Psoas muscle (tissue), 7 donors: ENCODE measurements at regions not wholly inside any gene's neighbourhood (a gene's known extent, or its start where the extent isn't known, plus 50 kb on each side); places are given as distances from the start of the nearest gene placed in this dataset.

Experiments
- ATAC-seq, 4 donors: fragments of 200-7000 bp; cut with Tn5 transposase; one replicate each; pipeline ENCODE4 v1.9.1; 2020; ENCODE audit warnings: moderate library complexity in 3 of 4, mild to moderate bottlenecking in 2 of 4
- DNase-seq, 2 donors: peaks; one replicate each; pipeline ENCODE4 v3.0.0-alpha.2; 2020
- H3K27ac ChIP-seq: fragments of 200-600 bp; one replicate; pipeline ENCODE4 v1.8.0; 2022
- H3K27me3 ChIP-seq, 3 donors: fragments of 200-600 bp in 1 of 3; one replicate each; pipeline versions ENCODE4 v1.6.1 to v1.8.0; 2013 to 2022; ENCODE audit warnings: low read length in 2 of 3, mild to moderate bottlenecking in 2 of 3, moderate library complexity in 1 of 3; ENCODE audit not compliant: insufficient read depth in 3 of 3
- H3K36me3 ChIP-seq, 2 donors: fragments of 200-600 bp in 1 of 2; one replicate each; pipeline versions ENCODE4 v1.6.1 to v1.8.0; 2013 to 2022; ENCODE audit warnings: low read depth in 1 of 2, mild to moderate bottlenecking in 1 of 2, moderate library complexity in 1 of 2; ENCODE audit not compliant: insufficient read depth in 1 of 2
- H3K4me1 ChIP-seq: fragments of 200-600 bp; one replicate; pipeline ENCODE4 v1.8.0; 2022
- H3K4me3 ChIP-seq: fragments of 200-600 bp; one replicate; pipeline ENCODE4 v1.8.0; 2022; ENCODE audit warnings: mild to moderate bottlenecking
- H3K9me3 ChIP-seq: fragments of 200-600 bp; one replicate; pipeline ENCODE4 v1.8.0; 2022
- WGBS, 3 donors: extraction: QIAGEN DNeasy Blood & Tissue Kit; methylation state at CpG; one replicate each; pipeline versions ENCODE4 v1.1.6 to v1.1.7; 2013; 5-methylcytosine and 5-hydroxymethylcytosine counted together
- intact Hi-C, 2 donors: fragments of 100-400 bp; cut with DNase I; formaldehyde crosslinking; loops; one replicate each; pipeline versions ENCODE4 v1.11.0 to v1.14.2; 2022
- TF ChIP-seq, protein P1 (sequence below): fragments of 200-600 bp; IDR thresholded peaks from one replicate; pipeline ENCODE4 v1.8.0; 2022; ENCODE audit warnings: antibody characterized with exemption
- donor health status: healthy with polysubstance abuse.
- donor health status: DM: no; HTN: no; CAD: no; lungs with moderate emphysema.
- donor health status: Bipolar disorder and iron deficiency.
- donor health status: healthy.
- donor health status: DM: yes; HTN: yes; CAD: no.
- donor health status: DM: no; HTN: no; CAD: no.
- donor health status: DM: yes; HTN: yes; CAD: no.

DNA sequence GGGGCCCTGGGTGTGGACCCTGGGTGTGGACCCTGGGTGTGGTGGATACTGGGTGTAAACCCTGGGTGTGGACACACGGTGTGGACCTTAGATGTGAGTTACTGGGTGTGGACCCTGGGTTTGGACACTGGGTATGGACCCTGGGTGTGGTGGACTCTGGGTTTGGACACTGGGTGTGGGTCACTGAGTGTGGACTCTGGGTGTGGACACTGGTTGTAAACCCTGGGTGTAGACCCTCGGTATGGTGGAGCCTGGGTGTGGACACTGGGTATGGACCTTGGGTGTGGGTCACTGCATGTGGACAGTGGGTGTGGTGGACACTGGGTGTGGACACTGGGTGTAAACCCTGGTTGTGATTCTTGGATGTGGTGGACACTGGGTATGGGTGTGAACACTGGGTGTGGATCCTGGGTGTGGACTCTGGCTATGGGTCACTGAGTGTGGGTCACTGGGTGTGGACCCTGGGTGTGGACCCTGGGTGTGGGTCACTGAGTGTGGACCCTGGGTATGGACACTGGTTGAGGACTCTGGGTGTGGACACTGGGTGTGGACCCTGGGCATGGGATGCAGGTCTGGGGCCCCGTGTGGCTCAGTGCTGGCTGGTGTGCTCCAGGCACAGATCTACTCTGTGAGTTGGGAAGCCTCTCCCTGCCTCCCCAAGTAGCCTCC lies 356.2 kb downstream of the GLRX3 start:
- no peak for DNase-seq
- H3K9me3 ChIP-seq = no peaks in the 10 kb centered on the region

DNA sequence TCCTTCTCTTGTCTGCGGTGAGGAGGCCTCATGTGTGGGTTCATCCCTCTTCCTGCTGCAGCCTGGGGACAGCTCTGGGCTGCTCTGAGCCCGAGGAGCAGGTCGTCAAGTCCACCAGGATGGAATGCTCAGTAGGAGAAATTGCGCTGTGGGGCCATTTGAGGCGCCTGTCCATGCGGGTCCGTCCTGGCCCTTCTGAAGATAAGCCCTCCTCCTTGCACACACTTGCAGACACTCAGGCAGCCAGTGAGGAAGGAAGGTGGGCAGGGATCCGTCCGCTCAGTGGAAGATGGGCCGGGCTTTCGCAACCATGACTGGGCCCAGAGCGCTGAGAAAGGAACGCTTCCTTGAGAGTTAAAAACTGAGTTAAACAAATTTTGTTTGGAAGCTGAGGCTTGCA lies 356.8 kb downstream of the GLRX3 start:
- H3K9me3 ChIP-seq = no peaks in the 10 kb centered on the region
- no peak overlapping the region for H3K4me3 ChIP-seq
- ATAC-seq = no peak
- no peak for DNase-seq
- intact Hi-C loops = no loop called here
- no peaks in the 10 kb centered on the region for H3K27me3 ChIP-seq
- H3K4me1 ChIP-seq = no peaks in the 10 kb centered on the region
- H3K36me3 ChIP-seq = no peaks in the 10 kb centered on the region
- TF ChIP-seq, protein P1, sequence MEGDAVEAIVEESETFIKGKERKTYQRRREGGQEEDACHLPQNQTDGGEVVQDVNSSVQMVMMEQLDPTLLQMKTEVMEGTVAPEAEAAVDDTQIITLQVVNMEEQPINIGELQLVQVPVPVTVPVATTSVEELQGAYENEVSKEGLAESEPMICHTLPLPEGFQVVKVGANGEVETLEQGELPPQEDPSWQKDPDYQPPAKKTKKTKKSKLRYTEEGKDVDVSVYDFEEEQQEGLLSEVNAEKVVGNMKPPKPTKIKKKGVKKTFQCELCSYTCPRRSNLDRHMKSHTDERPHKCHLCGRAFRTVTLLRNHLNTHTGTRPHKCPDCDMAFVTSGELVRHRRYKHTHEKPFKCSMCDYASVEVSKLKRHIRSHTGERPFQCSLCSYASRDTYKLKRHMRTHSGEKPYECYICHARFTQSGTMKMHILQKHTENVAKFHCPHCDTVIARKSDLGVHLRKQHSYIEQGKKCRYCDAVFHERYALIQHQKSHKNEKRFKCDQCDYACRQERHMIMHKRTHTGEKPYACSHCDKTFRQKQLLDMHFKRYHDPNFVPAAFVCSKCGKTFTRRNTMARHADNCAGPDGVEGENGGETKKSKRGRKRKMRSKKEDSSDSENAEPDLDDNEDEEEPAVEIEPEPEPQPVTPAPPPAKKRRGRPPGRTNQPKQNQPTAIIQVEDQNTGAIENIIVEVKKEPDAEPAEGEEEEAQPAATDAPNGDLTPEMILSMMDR = no peak
- WGBS, 3 donors = 82 to 84% (median 82%) methylated on average over 13 of the region's 13 CpGs
- H3K27ac ChIP-seq = no peak overlapping the region

More for the DNA sequence above, 356.2 kb downstream of the GLRX3 start:
- H3K36me3 ChIP-seq = no peaks in the 10 kb centered on the region
- H3K27me3 ChIP-seq = no peaks in the 10 kb centered on the region
- ATAC-seq = no peak
- H3K27ac ChIP-seq = no peak overlapping the region
- intact Hi-C loops = no loop called here
- WGBS, 3 donors = 71 to 86% (median 79%) methylated on average over 3 of the region's 3 CpGs
- TF ChIP-seq, protein P1 = no peak
- no peaks in the 10 kb centered on the region for H3K4me1 ChIP-seq
- no peak overlapping the region for H3K4me3 ChIP-seq

DNA sequence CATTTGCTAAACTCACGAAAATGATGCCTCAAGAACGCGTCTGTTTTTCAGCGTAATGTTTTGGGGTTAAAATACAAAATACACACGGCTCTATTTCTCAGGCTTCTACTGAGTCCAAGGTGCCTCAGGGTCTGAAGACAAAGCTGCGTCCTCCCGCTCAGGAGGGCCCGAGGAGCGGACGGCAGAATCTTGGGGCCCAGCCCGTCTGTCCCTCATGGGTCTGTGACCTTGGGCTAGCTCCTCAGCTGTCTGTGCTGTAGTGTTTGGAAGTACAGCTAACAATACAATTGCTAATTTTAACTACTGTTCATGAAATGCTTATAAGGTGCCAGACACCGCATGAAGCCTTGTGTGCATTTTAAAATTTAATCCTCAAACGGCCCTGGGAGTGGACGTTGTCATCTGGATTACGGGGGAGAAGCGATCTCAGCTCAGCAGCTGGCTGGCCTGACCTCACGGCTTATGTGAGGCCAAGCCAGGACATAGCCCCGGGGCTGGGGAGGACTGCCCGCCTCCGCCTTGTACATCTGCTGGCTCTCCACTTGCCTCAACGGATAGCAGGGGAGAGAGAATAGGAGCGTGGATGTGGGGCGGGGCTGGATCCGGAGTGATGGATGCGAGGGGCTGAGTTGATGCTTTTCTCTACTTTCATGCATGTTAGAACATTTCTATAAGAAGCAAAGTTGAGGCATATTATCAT lies 357.4 kb downstream of the GLRX3 start:
- Histone ChIP-seq H3K27me3 (no peaks in the 10 kb centered on the region), H3K4me3 (no peak overlapping the region), H3K36me3 (no peaks in the 10 kb centered on the region), H3K4me1 (no peaks in the 10 kb centered on the region), H3K9me3 (no peaks in the 10 kb centered on the region), H3K27ac (no peak overlapping the region)
- ATAC-seq (no peak), DNase-seq (no peak)
- TF ChIP-seq, protein P1 = no peak
- intact Hi-C loops = no loop called here
- WGBS, 3 donors = 36 to 45% (median 38%) methylated on average over 25 of the region's 25 CpGs

DNA sequence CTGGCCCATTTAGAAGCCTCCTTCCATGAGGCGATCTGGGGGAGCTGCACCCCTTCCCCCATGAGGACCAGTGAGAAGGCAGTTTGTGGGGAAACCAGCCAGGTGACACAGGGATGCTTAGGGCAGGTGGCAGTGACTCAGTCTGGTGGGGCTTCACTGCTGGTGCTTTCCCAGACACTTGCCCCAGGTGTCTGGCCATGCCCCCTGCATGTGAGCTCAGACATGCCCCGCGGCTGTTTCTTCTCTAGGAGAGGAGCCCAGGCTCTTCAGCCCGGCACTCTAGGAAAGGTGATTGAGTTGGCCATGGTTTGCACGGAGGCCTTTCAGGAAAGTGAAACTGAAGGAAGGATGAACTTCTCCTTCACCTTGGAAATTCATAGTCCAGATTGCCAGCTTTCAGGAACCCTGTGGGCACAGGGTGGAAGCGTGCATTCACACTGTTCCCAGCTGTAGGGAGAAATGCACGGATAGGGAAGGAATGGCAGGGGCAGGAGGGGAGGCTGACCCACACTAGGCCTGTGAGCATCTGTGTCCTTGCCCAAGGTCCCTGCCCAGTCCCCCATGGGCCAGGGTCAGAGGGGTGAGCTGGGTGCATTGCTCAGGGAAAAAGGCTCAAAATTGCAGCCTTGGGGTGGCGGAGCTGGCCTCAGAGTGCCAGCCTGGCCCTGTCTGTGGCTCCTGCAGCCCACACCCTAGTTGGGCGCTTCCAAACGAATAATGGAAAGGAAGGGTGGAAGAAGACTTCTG lies 359.1 kb downstream of the GLRX3 start:
- intact Hi-C loops = no loop called here
- WGBS, 3 donors = 87 to 91% (median 90%) methylated on average over 10 of the region's 10 CpGs
- no peaks in the 10 kb centered on the region for H3K4me1 ChIP-seq
- H3K4me3 ChIP-seq = no peak overlapping the region
- no peak overlapping the region for H3K27ac ChIP-seq
- H3K36me3 ChIP-seq = no peaks in the 10 kb centered on the region
- no peaks in the 10 kb centered on the region for H3K9me3 ChIP-seq
- ATAC-seq (no peak), DNase-seq (no peak)
- TF ChIP-seq, protein P1 = no peak
- H3K27me3 ChIP-seq = no peaks in the 10 kb centered on the region
